Left renal pelvis (tissue), 4 donors: ENCODE measurements at regions not wholly inside any gene's neighbourhood (a gene's known extent, or its start where the extent isn't known, plus 50 kb on each side); places are given as distances from the start of the nearest gene placed in this dataset.
A peak's percentile ranks its signal among the peaks of the same experiment; 100 is the strongest.

Experiments
- DNase-seq, 4 donors: peaks; one replicate each; pipeline ENCODE4 v3.0.0-alpha.2; 2013; ENCODE audit warnings: low read depth in 4 of 4, low spot score in 3 of 4

DNA sequence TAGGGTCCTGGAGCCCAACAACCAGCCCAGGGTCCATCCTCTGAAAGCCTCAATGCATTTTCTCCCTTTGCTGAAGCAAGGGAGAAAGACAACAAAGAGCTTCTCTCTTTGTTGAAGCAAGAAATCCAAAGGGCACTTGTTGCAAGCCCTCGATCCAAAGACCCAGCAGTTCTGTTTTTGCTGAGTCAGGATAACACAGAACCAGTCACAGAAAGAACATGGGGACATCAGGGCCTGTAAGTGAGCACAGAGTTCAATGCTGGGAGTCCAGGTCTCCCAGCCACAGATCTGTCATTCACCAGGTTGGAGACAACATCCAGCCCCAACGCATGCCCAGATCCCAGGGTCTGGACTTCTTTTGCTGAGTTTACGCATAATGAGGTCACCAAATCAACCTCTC, 315.8 kb upstream of the KLHL29 start:
- DNase-seq, result no peak

DNA sequence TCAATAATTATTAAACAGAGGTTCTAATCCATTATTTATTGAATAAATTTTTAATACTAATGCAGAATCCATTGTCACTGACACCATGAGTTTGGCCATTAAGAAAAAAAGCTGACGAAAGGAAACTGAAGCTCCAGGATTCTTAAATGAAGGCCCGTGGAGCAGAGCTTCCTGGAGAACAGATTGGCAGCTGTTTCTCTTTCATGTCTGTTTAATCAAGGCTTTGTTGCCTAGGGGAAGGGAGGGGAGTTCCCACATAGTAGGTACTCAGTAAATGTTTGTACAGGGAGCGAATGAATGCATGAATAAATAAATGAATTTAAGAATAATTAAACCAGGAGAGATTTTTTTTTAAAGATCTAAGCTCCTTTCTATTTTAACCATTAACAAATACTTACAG, 315.1 kb upstream of the KLHL29 start:
- no peak for DNase-seq

DNA sequence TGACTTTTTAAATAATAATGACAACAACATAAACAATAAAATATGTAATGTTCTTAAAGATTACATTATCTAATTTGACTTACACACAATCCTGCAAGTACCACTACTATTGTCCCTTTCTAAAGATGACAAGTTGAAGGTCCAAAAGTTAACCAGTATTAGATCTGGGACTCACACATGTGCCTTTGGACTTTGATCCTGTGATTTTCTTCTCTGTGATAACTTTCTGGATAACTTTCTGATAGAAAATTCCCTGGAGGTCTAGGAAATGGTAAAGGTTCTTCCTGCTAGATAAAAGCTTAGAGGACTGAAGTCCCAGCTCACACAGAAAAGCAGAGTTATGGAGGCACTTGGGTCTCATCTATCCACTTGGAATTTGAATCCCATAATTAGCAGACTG, 311.9 kb upstream of the KLHL29 start:
- no peak for DNase-seq

DNA sequence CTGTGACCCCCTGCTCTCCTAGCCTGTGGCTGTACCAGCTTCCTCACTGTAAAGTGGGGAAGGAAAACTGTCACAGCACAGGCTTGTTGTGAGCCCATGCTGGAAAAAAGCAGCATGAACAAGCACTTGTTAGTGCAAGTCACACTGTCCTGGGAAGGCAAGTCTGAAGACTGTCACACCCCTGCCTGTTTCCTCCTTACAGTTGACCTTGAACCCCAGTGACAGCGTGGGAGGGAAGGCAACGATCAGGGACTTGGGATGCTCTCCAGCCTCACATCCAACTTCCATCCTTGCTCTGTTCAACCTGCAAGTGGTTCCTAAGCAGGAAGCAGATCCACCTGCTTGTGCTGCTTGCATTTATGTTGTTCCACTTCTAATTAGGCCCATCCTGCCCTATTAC, 311.3 kb upstream of the KLHL29 start:
- DNase-seq, result no peak

DNA sequence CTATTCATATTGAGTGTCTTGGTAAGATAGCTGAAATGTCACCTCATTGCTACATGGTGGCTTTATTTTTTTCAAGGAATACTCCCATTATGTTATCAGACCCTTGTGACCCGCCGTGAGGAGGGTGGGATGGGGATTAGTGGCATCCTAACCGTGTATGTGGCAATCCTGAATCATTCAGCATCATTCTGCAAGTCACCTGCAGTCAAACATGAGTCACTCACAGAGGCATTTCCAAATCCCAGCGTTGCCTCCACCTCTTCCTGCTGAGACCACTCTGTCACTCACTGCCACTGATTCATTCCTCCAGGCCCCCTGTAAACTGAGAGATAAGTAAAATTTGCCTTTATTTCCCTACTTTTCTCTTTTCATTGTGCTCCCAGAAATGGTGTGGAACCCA, 307.4 kb upstream of the KLHL29 start:
- no peak for DNase-seq

DNA sequence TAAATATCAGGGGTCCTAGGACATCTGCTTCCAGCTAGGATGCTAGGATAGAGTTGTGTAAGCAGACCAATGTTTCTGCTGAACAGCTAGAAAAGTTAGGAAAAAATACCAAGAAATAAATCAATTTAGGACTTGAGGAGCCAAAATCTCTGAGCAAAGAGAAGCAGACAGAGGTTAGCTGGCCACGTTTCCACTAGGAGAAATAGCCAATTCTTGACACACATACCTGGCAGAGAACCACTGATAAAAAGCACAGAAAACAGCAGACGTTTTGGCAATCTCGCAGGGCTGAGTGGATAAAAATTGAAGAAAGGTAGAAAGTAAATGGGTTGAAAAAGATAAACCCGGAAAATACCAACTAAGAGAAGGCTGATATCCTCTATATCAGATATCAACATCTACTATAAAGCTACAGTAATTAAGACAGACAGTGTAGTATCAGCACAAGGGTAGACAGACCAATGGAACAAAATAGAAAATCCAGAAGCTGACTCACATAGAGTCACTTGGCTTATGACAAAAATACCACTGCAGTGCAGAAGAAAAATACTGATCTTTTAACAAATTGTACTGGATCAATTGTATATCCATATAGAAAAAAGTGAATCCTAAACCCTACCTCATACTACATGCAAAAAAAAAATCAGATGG, 306.1 kb upstream of the KLHL29 start:
- no peak for DNase-seq

DNA sequence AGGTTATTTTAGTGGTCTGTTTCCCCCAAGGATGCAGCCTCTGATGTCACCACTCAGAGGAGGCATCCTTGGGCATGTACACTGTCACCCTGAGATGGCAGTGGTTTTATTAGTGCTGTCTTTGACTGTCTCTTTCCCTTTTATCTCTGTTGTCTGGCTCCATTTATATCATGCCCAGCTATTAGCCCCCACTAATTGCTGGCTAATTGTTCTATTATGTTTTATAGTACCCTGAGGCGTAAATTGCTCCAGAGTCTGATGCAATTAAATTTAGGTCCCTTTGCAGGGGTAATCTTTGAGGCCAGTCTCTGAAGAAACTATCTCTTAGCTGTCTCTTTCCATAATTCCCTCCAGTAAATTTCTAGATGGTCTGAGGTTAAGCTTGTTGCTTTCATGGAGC, 301.0 kb upstream of the KLHL29 start:
- DNase-seq, result no peak

DNA sequence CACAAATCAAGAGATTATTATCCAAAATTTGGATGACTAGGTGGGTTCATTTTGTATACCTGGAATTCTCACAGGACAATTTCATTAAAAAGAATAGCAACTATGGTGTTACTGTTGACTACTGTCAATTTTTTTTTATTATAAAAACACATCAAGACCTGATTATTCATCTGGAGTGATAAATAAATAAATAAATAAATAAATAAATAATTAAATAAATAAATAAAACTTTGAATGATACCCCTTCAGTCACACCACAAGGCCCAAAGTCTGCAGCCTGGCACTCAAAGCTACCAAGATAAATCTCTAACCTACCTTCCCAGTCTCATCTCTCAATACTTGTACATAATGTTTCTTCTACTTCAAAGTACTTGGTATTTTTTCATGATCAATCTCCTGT, 294.0 kb upstream of the KLHL29 start:
- no peak for DNase-seq

DNA sequence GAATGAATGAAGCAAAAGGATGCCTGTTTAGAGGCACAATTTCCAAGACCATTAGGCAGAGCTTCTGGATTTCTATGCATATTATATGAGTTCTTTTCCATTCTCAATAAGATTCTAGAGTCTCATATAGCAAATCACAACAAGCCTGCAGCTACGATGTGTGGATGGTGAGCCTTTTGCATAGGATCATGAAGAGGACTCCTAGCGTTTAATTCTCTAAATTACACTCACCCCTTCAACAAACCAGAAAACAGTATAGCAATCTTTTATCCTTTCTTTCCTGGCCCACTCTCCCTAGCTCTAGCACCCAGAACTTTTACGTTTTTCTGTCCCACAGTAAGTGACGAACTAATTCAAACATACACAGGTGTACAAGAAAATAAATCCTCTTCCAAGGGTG, 293.1 kb upstream of the KLHL29 start:
- no peak for DNase-seq

DNA sequence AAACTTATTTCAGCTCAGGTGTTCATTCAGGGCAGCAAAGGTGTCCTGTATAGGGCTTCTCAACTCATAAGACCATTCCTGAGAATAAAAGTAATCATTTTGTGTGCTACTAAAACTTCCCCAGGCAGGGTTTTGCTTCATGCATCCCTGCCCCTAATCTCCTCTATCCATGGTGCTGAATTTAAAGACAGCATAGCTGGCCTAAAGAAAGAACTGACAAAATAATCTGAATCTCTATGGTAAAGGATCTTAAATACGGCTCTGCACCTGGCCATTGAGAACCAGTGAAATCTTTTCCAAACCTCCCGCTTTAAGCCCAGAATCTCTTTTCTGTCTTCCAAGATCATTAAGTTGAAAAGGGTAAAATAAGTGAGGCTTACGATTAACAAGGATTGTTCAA, 292.1 kb upstream of the KLHL29 start:
- DNase-seq, result peak; percentile 10 to 50 (median 26)

DNA sequence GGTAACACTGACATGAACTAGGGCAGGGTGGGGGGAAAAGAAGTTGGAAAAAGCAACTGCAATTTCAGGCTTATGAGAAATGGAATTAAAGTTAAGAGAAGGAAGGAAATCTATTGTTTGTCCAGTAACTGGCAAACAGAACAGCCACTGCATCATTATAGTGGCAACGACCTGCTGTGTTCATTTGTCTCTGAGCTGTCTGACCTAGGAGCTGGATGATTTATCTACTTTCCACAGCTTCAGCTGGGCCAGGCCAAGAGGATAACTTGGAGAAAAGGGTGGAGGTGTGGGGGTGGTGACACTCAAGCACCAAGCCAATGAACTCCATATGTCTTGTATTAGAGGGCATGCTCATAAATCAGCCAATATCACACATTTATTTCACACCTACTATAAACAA, 291.5 kb upstream of the KLHL29 start:
- DNase-seq, result no peak

DNA sequence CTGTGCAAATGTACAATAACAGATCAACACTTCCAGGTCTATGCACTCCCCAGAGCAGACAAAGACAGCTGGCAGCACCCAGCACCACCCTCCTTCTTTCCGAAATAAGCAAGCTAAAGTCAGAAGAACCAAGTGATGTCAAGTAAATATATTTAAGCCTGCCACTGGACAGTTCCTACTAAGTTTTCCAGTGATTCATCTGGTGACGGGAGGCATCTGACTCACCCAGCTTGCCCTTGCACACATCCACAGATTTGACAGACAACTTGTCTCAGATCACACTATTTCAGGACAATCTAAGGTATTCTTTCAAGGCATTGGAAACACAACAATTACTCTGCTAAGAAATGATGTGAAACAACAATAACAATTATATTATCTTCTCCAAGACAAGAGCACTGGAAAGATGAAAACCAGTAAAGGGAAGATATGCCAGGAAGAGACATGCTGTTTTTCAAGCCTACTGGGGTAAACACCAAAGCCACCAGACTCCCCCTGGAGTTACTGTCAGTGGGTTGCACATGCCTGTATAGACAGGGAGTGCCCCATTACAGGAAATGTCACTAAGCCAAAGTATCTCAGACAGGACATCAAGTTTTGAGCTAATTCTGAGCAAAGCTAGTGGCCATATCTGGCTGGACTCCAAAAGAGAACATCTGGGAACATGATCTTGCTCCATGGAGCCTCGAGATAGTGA, 287.9 kb upstream of the KLHL29 start:
- DNase-seq, result no peak

DNA sequence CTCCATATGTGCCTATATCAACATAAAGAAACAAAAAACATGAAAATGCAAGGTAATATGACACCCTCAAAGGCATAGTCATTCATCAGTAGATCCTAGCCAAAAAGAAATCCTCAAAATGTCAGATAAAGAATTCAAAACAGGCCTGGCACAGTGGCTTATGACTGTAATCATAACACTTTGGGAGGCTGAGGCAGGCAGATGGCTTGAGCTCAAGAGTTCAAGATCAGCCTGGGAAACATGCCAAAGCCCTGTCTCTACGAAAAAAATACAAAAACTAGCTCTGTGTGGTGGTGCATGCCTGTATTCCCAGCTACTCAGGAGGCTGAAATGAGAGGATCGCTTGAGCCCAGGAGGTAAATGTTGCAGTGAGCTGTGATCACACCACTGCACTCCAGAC, 284.6 kb upstream of the KLHL29 start:
- DNase-seq, result no peak

DNA sequence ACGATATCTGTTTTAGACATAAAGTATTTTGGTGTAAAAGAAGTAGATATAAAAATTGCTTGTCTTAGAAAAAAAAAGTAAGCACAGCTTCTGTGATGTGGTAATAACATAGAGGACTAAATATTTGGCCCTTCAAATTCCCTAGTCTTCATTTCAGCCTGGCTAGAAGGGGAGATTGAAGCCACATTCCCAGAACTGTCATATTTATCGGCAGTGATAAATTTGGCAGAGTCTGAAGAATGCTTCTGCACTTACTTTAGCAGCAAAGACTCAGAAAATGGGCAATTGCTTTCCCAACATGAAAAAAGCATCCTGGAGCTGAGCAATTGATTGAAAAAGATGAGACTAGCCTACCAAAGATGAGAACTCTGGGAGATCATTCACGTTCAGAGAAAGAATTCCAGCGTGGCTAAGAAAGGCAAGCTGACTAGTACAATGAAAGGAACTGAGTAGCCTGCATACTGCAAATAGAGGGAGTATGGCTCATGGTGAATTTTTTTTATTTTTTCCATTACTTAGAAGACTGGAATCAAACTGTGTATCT, 278.7 kb upstream of the KLHL29 start:
- no peak for DNase-seq

DNA sequence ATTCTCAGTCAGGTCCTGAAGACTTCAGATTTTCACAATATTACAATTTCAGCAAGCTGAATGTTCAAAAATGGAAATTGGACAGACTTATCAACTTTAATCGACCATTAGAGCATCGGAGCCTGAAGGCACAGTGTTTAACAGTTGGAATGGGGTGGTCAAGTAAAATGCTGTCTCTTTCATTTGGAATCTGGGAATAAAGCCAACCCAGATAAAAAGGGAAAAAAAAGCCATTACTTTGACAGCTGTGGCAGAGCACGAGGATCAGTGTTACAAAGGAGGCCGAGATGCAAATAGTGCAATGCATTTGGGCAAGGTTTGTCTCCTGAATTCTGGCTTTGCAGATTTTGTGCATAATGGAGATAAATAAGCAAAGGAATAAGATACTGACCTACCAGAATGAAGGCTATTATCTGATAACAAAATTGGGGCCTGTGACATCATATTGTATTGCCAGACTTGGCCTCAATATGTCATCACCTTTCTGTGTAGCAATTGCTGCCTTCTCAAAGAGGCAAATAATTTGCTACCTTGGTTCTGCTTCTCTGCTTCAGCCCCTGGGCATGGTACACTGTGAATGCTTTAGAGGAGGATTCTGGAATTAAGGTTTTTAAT, 277.5 kb upstream of the KLHL29 start:
- no peak for DNase-seq

DNA sequence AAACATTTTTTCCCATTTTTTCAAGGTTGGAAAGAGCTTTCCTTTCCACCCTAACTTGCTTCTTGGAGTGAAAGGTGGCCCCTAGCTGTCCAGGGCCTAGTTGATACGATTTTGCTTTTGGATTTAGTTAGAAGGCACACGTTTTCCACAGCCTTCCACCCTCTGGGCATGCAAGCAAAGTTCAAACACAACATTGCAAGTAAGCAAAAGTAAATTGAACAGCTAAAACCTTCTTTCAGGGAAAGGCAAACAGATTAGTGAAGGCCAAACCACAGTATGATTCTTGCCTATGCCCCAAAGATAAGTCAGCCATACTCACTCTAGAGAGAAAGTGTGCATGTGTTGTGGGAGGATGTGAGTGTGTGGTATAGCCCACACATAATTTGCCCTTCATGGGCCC, 273.7 kb upstream of the KLHL29 start:
- DNase-seq, result no peak

DNA sequence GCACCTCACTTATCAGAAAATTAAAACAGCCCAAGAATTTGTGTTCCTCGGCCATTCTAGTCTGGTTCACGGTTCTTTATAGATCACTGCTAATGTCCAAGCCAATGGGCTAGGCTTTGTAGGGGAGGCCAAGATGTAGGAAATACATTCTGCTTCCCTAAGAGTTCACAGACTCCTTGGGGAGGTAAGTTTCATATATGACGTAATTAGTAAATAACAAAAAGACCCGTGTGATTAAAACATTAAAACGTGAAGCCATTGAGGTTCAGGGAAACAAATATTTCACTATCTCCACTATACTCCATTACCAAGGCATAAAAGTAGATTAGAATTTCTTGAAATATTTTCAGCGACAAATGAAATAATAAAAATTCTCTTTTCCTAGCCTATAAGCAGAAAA, 272.5 kb upstream of the KLHL29 start:
- DNase-seq, result no peak

DNA sequence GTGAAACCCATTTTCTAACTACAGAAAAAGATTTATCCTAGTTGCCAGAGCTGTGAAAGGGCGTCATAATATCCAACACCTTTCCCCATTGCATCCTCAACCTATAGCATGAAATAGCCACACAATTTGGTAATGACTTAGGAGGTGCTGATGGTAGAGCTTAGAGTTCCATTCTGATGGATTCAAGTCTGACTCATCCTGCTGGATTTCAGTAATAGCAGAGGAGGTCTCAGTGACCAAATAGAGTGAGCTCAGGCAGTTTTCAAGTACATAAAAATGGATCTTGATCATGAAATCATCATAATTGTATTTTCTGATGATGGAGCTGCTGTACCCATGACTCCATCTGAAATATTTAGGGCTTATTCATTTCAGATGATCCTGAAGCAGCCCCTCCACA, 270.7 kb upstream of the KLHL29 start:
- DNase-seq, result no peak

DNA sequence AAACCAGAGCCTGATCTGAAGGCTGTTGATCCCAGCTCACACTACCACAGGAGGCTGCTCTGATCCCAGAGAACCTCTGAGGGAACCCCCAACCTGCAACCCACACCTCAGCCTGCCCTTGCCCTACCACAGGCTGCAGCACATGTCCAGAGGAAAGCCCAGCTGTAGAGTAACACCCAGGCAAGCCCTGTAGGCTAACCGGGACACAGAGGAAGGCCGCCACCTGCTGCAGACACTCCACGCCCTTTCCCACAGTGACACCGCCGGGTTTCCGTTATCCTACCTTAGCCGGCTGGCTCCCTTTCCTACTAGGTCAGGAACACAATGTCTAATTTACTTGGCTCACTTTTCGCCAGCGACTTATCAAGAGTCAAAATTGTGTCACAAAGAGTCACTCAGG, 266.7 kb upstream of the KLHL29 start:
- DNase-seq, result no peak

DNA sequence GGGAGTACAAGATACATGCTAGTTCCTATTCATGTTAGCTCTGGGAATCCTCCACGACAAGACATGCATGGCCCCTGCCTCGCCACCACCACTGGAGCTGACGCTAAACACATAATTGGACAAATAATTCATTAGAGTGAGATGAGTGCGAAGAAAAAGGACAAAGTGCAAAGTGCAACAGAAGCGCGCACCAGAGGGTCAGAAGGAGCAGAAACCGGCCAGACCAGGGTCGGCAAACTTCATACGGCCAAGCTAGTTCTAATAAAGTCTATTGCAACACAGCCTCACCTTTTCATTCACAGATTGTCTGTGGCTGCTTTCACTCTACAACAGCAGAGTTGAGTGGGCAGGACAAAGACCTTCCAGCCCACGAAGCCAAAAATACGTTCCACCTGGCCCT, 266.1 kb upstream of the KLHL29 start:
- no peak for DNase-seq

DNA sequence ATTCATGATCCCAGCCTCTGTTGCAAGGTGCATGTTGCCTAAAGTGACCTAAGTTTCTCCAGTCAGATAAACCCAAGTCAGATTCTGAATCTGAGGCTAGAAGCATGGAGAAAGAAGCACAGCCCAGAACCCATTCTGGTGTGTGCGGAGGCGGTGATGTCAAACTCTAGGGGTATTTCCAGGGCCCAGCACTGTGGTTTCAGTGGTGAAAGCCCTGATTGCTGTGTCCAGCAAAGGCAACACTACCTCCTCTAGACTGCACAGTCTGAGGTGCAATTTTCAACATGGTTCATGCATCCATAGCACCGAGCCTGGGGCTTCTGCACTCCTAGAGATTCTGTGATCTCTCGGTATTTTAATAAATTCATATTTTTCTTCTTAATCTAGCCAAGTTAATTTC, 264.8 kb upstream of the KLHL29 start:
- no peak for DNase-seq

DNA sequence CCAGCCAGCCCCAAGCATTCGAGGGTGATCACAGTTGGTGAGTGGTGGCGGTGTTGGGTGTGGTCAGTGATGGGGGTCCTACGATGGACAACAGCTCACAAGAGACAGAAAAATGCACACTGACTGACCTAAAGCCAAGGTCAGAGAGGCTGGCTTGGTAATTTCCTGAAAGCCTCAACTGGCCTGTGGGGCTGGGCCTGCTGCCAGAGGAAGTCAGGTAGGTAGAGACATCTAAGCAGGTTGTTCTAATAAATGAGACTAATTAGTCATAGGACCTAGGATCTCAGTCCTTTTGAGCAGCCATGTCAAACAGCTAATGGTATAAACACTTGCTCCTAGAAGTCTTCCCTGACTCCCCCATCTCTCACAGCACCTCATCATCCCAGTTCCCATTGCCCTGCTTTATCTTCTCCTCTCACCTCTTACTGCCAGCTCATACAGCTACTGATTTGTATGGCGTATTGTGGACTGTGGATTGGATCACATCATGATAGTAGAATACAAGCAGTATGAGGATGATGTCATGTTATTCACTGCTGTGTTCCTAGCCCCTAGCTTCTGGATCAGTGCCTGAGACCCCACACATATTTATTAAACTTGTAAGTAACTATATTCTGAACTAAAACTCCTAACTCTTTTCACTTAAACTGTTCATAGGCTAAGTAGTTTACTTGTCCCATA, 262.9 kb upstream of the KLHL29 start:
- DNase-seq, result no peak
